HG02852 (cell line): ENCODE measurements at regions not wholly inside any gene's neighbourhood (a gene's known extent, or its start where the extent isn't known, plus 50 kb on each side); places are given as distances from the start of the nearest gene placed in this dataset.
"Not testable (repeated sequence)": the region's sequence is repeated elsewhere in the genome, so short reads cannot be mapped to it uniquely, and the experiment has no call there.

ENCODE experiments used
- ATAC-seq: cut with Tn5 transposase; IDR thresholded peaks from one replicate; pipeline ENCODE4 v1.9.1; 2021; ENCODE audit warnings: mild to moderate bottlenecking, moderate library complexity; ENCODE audit not compliant: unreplicated experiment

DNA sequence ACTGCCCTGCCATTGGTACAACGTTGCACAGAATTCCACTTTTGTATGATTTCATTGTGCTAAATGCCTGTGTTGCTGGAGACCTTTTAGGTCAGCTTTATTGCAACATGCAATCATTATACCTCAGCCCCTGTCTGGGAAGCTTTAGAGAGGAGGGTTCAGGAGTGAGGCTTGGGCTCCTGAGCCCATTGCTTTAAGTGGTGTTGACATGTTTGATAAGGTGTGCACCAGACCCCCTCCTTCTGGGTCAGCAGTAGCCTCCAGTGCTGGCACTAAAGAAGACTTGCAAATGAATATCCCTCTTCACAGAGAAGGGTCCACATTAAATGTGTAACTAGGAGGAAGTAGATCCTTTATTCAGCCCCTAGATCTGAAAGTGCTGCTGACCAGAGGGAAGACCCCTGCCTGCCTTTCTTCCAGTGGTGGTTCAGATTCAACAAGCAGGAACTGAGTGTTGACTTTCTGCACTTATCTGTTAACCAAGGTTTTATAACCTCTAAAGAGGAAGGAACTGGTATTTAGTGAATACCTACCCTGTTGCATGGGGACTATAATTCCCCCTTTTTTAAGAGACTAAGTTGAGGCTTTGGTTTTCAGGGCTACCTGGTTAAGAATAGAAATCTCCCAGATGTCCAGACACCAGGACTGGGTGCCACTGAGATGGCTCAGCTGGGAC, 369.4 kb upstream of the IGFBP3 start:
- ATAC-seq: peak; percentile 15

DNA sequence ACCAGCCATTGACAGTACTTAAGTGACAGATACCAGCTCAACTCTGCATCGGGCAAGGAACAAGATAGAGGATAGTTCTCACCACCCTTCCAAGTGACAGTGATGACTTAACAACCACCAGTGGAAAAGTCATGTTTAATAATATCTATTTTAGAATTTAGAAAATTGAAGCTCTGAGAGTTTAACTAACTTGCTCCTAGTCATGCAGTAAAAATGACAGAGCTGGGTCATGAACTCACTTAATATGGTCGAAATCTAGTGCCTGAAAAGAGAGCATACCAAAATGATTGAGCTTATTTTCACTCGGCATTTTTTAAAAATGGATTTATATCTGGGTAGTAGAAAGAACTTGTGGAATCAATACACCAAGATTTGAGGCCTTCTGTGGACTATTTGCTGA, 367.8 kb upstream of the IGFBP3 start:
- ATAC-seq: no peak

DNA sequence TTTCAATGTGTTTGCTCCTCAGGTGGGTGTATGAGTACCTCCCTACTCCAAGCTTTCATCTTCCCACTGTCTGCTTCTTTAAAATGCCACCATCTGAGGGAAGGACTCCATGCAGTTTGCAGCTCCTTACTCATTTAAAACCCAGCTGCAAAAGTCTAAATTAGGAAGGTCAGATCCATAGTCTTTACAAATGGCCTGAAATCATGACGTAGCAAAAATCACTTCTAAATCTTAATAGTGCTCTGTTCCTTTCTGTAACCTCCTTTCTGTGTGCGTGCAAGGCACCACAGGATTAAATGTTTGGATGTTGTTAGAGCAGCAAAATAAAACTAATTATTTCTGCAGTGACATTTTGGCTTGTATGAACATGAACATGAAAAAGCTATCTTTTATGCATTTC, 366.9 kb upstream of the IGFBP3 start:
- no peak for ATAC-seq

DNA sequence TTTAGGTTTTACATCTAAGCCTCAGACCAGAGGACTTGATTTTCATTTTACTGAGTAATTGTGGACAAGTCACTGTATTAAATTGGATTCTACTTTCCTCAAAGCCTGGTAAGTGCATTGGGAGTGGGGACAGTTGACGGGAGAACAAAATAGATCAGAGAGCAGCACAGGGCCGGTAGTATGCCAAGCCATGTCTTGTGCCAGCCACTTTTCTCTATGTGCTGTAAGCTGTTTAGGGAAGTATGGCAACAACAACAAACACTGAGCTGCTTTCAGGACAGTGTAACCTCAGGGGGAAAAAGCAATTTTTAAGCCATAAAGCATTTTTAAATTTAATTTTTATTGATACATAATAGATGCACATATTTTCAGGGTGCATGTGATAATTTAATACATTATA, 365.9 kb upstream of the IGFBP3 start:
- no peak for ATAC-seq

DNA sequence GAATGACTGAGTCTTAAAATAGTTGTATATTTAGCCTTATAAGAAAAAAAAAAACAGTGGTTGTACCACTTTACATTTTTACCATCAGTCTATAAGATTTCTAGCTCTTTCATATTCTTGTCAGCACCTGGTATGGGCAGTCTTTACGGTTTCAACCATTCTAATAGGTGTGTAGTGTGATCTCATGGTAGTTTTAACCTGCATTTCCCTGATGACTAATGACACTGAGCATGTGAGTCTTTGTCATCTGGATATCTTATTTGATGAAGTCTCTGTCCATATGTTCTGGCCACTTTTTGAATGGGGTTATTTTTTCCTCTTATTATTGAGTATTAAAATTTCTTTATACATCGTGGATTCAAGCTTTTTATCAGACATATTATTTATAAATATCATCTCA, 365.3 kb upstream of the IGFBP3 start:
- ATAC-seq: no peak

DNA sequence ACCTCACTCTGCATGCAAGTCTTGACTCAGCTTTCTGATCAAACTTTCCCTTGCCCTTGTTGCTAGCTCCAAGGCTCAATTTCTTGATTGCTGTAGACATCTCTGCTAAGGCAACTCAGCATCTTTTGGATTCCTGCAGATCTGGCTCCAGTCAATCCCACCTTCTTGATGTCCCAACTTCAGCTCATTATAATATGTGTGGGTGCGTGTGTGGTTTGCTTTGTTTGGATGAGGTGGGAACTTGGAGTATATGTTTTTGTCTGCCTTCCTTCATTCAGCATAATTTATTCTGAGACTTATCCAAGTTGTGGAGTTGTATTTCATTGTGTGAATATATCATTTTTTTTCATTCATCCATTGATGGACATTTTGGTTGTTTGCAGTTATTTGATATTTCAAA, 364.8 kb upstream of the IGFBP3 start:
- no peak for ATAC-seq

DNA sequence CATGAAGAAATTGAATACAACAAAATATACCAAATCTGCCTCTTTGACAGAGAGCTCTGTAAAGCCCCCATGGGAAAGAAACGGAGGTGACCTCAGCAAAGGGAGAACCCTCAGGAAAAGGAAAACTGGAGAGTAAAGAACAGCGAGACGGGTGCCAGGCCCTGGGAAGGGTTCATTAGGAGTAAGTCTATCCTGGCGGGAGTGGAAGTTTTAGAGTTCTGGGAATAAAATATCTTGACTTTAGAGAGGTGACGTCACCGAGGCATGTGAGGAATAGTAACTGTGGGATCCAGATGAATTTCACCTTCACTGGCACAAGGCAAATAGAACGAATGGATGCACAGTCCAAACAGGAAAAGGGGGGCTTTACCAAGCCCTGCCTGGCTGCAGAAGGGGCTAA, 362.8 kb upstream of the IGFBP3 start:
- ATAC-seq: no peak

DNA sequence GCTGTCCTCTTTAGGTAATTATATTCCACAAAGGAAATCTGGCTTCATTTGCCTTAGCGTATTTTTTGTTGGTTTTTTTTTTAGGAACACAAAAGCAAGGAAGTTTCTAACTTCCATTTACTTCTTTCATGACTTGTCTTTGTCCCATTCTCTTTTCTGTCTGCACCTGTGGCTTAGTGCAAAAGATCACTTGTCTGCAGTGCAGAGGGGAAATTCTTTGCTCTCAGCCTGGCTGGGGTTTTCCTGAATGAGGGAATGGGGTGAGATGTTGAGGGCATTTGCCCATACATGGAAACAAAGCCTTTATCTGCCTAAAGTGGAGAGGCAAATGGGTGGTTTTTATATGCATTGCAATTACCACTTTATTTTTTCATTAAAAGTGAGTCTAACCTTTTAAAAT, 361.1 kb upstream of the IGFBP3 start:
- ATAC-seq: no peak

DNA sequence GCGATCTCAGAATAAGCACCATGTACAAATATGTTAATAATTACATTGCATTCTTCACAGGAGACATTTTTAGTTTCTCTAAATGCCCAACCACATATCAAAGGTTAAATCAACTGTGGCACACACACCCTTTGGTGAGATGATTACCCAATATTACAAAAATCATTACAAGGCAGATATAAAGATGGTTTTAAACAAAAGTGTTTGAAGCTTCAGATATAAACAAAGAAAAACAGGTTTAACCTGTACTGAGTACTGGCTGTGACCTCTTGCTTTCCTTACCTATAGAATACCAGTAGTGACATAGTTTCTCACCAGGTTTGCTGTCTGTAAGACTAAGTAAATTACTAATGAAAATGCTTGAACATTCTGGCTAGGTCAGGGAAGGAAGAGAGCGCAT, 360.0 kb upstream of the IGFBP3 start:
- ATAC-seq: no peak

DNA sequence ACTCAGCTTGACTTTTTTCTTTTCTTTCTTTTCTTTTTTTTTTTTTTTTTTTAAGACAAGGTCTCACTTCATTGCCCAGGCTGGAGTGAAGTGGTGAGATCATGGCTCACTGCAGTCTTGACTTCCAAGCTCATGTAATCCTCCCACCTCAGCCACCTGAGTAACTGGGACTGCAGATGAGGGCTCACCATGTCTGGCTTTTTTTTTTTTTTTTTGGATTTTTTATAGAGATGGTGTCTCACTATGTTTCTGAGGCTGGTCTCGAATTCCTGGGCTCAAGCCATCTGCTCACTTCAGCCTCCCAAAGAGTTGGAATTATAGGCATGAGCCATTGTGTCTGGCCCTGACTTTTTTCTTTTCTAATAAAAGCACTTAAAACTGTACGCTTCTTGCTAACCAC, 358.2 kb upstream of the IGFBP3 start:
- no peak for ATAC-seq

DNA sequence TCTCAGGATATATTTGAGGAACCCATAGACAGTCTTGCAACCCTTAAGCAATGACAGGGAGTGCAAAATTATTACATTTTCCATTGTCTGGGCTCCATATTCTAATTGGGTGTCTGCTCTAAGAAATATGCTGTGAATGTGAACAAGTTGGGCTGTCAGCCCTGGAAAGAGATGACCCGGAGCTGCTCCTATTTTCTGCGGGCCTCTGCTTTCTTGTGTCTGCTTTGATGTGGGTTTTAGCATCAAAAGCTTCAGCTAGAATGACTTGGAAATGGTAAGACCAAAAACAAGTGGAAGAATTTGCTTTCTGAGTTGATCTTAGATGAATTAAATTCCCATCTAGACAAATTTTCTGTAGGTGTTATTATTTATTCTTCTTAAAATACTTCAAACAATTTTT, 343.6 kb upstream of the IGFBP3 start:
- ATAC-seq: no peak

DNA sequence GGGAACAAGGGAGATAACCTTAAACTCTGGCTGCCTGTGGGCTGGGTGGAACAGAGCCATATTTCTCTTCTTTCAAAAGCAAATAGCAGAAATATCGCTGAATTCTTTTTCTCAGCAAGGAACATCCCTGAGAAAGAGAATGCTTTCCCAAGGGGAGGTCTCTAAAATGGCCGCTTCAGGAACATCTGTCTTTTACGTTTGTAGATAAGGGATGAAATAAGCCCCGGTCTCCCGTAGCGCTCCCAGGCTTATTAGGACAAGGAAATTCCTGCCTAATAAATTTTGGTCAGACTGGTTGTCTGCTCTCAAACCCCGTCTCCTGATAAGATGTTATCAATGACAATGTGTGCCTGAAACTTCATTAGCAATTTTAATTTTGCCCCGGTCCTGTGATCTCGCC, 340.6 kb upstream of the IGFBP3 start:
- ATAC-seq: not testable (repeated sequence)

DNA sequence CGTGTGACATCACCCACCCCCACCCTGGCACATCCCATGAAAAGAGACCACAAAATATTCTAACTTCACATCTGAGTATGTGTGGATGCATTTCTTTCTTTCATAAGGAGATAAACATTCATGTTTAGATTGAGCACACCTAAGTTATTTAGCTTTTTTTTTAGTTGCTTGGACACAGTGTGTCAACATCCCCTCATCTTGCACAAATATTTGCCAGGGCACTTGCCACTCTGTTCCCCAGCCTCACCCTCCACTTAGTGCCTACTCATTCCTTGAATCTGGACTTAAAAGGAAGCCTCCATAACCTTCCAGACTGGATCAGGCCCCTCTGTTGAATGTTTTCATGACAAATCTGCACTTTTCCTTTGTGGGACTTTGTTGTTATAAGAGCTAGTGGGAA, 338.9 kb upstream of the IGFBP3 start:
- no peak for ATAC-seq

DNA sequence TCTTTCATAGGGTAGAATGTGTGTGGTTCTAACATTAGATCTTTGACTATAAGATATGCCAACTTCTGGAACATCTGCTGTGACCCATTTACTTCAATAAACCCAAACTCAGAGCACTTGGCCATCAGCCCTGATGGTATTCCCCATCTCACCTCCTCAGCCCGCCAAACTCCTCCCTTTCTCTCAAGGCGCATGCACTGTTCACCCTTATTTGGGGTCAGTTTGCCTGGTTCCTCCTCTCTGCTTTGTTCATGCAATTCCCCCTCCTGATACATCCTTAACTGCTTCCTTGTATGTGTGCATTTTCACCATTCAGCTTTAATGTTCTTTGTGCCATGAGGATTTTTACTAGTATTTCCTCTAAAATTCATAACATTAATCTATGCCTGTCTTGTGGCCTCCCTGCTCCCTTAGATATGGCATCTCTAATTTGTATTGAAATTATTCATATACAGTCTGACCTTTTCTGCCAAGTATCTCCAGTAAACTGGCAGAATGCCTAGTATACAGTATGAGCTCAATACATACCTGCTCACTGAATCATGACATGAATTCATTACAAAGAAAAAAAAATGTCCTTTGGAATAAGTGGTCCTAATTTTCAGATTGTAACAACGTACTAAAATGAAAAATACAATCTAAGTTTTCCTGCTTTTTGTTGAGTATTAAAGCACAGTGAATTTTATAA, 336.8 kb upstream of the IGFBP3 start:
- ATAC-seq: no peak

DNA sequence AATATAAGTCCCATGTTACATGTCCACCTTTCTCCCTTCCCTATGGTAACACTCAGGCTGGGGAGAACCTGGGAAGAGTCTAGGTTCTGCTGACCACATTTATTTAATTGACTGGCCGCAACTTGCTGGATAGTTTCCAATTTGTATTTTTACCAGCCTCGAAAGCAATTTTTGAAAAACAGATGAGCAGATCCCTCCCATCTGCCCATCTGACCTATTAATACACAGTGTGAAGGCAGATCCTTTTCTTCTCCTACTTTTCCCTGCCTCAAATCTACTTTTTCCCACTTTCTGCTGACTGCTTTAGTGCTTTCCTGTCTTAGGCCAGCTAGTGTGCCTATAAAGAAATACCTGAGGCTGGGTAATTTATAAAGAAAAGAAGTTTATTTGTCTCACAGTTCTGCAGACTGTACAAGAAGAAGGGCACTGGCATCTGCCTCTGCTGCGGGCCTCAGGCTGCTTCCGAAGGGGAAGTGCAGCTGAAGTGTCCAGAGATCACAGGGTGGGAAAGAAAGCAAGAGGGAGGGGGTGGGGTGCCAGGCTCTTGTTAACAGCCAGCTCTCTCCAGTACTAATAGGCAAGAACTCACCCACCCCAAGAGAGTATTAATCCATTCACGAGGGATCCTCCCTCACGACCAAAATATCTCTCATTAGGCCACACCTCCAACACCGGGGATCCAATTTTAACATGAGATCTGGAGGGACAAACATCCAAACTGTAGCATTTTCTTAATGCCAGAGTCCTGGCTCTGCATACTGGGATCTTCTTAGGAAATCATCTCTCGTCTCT, 336.0 kb upstream of the IGFBP3 start:
- ATAC-seq: no peak

DNA sequence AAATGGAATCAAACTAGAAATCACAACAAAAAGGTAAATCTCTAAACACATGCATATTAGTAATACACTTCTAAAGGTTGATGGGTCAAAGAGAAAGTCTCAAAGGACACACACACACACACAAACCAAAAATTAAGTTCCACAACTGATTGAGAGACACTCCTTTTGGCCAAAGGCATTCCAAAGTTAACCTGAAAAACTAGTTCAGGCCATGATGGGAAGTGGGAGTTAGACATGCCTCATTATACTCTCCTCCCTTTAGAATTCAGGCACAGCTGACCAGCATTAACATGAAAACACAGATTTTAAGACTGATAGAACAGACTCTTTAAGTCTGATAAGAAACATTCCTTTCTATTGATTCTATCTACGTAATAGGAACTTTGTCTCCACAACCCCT, 332.4 kb upstream of the IGFBP3 start:
- no peak for ATAC-seq

DNA sequence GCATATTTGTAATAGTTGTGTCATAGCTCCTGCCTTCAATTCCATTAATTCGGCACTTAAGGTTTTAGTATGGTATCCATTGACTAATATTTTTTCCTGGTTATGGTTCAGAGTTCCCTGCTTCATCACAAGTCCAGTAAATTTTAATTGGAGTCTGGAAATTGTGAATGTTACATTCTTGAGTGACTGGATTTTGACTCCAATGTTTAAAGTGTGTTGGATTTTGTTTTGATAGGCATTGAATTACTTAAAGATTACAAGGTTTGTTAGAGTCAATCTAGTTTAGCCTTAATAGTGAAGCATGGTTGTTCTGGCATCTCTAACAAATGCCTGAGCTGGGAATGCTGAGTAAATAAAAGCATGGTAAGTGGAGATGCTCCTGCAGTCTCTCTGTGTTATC, 326.6 kb upstream of the IGFBP3 start:
- ATAC-seq: no peak

DNA sequence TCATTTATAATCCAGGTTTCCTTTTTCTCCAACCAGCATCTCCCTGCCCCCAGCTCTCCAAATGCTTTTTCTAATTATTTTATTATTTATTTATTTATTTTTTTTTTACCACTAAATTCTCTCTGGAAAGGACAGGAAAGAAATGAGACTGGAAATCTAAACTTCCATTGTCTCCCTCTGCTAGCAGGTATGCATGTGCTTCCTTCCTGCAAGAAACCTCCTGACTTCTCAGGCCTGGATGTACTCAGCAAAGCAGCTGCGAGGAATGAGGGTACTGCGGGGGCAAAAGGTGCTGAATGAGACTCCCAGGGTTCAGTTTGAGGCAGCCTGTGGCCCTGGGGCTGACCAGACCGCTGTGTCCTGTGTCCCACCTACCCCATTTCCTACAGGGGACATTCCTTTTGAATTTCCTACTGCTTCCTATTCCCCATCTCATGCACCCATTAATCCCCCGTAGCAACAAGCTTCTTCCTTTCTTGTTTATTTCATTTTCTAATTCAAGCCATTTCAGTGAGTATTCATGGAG, 324.6 kb upstream of the IGFBP3 start:
- no peak for ATAC-seq

DNA sequence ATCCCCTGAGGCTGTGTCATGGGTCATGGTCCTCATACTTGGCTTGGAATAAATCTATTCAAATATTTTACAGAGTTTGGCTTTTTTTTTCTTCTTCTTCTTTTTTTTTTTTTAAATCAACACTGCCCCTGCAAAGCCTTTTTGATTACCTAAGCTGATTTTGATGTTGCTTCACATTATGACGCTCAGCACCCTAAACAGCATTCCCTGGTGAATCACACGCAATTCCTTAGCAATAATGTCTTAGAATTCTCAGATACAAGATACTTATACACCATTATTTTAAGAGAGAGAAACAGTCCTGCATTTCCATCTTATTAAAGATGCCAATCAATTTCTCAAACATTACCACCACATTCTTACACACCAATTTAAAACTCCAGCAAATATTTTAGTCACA, 323.7 kb upstream of the IGFBP3 start:
- no peak for ATAC-seq

DNA sequence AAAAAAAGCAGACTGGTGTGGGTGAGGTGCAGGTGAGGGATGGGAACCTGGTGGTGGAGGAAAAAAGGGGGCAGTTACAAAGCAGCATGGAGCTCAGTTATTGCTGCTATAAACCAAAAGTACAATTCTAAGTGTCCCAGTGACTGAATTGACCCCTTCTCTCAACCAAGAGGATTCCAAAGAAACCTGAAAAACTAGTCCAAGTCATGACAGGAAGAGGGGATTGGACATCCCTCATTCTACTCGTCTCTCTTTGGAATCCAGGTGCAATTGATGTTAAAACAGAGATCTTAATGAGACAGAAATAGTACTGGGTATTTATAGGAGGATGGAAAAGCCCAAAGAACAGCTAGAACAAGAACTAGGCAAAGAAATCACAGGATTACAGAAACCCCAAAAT, 322.3 kb upstream of the IGFBP3 start:
- no peak for ATAC-seq

DNA sequence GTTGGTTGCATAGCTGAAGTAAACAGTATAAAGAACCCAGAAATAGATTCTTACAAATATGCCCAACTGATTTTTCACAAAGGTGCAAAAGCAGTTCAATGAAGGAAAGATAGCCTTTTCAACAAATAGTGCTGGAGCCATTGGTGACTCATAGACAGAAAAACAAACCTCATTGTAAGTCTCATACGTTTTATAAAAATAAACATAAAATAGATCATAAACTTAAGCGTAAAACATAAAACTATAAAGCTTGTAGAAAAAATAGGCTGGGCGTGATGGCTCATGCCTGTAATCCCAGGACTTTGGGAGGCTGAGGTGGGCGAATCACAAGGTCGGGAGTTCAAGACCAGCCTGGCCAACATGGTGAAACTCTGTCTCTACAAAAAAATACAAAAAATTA, 318.8 kb upstream of the IGFBP3 start:
- no peak for ATAC-seq

DNA sequence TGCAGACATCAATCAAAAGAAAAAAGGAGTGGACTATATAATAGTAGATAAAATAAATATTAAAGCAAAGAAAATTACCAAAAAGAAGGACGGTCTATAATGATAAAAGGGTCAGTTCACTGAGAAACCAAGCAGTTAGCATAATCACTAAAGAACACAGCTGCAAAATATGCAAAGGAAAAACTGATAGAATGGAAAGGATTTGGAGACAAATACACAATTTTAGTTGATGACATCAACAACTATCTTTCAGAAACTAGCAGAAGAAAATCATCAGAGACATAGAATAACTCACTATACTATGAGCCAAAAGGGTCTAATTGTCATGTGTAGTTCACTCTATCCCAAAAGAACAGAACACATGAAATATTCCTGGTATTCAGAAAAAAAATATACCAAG, 316.4 kb upstream of the IGFBP3 start:
- no peak for ATAC-seq
